ENCODE measurements at regions not wholly inside any gene's neighbourhood (a gene's known extent, or its start where the extent isn't known, plus 50 kb on each side); places are given as distances from the start of the nearest gene placed in this dataset.
"Not testable (repeated sequence)": the region's sequence is repeated elsewhere in the genome, so short reads cannot be mapped to it uniquely, and the experiment has no call there.

DNA sequence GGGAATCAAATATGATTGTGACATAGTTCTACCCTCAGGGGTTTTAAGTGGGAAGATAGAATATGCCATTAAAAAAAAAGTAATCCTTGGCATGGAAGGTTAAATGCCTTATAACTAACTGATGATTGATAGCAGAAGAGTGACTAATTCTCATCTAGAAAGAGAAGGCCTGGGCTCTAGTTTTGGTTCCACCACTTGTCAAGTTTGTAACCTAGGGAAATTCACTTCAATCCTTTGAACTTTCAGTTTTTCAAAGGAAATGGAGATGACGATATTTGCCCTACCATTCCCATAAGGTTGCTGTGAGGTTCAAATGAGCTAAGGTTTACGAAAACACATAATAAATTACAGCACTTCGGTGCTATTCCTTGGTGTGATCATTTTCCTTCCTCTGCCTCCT, 88.5 kb downstream of the GPR88 start:
- intact Hi-C loops (cut with DNase I) = no loop called here
- no peak for DNase-seq (ENCODE audit: missing footprints)
- ATAC-seq = no peak

DNA sequence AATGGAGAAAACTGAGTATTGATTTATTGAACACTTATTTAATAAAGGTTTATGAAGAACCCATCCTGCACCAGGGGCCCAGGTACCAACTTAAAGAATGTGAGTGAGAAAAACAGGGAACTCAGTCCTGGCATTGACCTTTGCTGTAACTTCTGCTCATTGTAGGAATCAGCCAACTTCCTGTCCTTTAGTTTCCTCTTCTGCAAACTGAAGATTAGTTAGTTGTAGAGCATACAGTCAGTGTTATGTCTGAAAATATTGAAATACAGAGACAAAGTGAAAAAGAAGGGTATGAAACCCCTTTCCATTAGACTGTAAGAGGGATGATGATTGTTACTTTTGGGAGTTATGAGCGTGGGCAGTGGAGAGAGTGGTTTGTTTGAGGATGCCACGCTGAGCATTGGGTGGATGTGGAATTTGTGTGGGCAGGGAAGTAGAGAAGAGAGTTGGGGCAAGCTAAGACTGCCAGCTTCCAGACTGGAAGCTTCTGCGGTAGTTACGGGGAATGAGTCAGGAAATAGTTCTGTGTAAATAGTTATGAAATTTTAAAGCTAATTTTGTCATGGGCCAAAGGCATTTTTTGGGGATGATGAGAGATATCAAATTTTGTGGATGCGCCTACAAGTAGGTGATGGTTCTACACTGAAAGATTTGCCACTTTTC, 89.2 kb downstream of the GPR88 start:
- no peak for ATAC-seq
- no peak for DNase-seq (ENCODE audit: missing footprints)
- intact Hi-C loops (cut with DNase I) = no loop called here

DNA sequence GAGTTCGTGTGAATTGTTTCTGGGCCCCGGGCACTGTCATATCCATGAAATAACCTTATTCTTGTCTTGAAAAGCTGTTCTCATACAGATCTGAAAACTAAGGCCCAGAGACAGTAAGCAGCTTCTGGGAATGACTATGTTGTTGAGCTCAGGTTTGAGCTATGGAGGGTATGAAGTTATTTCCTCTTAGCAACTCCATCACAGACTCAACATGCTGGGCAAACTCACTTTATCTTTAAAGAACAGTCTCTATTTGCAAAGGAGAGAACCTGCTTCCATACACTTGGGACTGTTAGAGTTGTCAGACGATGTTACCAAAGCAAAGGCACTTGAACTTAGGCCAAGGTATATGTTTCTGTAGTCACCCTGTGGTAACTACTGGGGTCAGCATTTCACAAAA, 90.0 kb downstream of the GPR88 start:
- no peak for ATAC-seq
- intact Hi-C loops (cut with DNase I) = no loop called here

DNA sequence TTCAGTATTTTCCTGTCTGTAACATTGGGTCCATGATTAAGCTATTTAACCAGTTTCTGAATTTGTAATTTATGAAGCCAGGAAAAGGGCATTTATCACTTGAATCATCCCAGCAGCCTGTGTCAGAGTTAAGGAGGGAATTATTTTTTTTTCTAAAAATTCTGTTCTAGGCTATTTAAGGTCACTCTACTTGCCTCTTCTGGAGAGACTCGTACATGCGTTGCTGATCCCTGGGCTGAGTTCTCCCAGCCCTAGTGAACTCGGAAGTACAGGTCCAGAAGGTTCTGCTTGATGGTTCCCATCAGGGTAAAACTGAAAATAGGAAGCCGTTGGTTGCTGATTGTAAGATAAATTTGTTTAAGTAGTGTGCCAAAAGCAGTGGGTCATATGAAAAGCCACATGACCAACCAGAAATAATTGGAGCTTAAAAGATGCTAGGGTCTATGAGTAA, 90.7 kb downstream of the GPR88 start:
- ATAC-seq (no peak), DNase-seq (ENCODE audit: missing footprints) (no peak)
- intact Hi-C loops (cut with DNase I) = no loop called here

More for the DNA sequence above, 90.0 kb downstream of the GPR88 start:
- no peak for DNase-seq (ENCODE audit: missing footprints)

DNA sequence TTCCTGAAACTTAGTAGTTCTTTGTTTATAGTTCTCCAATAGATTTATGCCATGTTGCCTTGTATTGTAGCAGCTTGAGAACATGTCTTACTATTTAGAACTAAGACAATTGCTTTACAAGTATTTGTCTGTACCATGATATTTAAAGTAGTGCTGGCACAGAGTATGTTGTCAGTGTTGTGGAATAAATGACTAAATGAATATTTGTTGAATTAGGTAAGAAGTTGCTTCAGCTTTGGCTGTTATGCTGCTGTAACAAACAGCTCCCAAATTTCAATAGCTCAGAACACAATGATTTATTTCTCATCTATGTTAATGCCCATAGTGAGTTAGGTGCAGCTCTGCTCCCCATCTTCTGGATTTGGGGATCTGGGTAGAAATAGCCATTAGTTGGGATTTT, 90.2 kb upstream of the VCAM1 start:
- DNase-seq (ENCODE audit: missing footprints) (no peak), ATAC-seq (peak; percentile 37)
- intact Hi-C loops (cut with DNase I) = no loop called here

DNA sequence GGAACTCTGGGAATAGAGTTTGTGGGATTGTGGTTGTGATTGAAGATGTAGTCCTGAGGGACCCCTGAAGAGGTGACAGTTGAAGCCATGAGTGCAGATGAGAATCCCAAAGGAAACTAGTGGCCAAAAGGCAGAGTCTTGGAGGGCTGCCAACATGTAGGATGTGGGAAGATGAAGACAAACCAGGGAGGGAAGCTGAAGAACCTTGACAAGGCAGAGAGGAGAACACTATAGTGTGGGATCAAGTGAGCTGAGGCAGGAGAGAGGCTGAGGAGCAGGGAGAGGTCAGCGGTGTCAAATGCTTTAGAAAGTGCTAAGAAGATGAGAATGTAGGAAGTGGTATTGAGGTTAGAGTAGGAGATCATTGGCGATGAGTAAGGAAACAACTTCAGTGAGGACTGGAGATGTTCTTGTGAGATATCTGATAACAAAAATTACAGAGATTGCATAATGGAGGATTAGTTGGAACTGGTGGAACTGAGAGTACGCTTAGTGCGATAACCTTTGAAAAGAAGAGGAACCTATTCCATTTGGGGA, 88.5 kb upstream of the VCAM1 start:
- intact Hi-C loops (cut with DNase I) = no loop called here
- DNase-seq (ENCODE audit: missing footprints) = no peak
- ATAC-seq = no peak

DNA sequence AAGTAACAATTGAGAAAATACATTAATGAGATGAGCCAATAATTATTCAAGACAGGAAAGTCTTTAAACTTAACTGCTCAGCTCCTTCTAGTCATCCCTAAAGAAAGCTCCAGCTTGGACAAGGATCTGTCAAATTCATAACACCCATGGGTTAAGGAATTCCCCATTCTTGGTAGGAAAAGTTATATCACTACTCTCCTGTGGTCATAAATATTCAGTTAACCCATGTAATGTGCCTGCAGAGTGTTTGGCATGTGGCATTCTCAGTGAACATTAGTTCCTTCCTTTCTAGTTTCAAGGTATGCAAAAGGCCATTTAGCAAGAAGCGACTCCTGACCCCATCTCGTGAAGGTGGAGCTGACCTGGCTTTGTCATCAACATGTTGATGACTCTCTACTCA, 76.7 kb upstream of the VCAM1 start:
- ATAC-seq (no peak), DNase-seq (ENCODE audit: missing footprints) (no peak)
- intact Hi-C loops (cut with DNase I) = no loop called here

DNA sequence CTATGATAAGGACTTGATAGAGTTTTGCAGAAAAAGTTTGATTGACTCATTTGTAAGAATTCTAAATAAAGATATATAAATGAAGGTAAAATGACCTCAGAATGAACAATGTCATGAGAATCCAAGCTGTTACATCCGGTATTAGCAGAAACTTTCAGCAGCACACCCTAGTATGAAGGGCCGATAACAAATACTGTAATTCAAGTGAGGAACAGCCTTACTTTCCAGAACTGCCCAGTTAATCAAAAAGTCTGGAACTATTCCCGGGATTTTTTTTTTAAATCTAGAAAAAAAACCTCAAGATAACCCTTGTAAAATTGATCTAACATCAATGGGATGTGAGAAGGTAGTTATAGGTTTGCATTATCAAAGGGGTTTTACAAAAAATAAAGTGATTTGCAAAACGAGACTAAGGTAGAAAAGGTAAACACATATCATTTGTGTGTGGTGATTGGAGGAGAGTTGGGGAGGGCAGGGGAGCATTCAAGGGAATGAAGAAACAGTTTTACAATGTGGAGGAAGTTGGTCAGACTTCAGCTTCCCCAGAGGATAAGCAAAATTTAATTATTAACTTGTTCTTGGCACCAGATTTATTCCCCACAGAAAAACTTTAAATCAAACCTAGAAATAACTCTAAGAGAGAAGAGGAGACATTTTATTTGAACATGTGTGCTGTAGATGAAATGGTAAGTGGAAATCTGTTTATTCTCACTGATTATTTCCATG, 75.9 kb upstream of the VCAM1 start:
- DNase-seq (ENCODE audit: missing footprints) (no peak), ATAC-seq (peak; percentile 62)
- intact Hi-C loops (cut with DNase I) = no loop called here

DNA sequence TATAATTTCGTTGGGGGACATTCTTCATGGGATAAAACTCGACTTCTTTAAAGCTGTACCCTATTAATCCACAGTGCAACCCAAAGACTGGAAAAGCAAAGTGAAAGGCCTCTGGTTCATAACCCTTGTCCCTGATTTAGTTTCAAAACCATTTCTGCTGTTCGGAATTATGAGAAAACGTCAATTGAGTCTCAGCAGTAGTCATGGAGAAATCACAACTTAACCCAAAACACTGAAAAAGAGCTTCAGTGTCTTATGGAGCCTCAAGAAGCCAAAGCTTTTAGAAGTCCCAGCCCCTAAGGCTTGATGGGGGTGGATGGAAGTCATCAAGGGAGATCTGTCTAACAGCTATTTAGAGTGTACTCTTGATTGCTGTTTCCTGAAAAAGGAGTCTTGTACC, 73.5 kb upstream of the VCAM1 start:
- no peak for ATAC-seq
- intact Hi-C loops (cut with DNase I) = no loop called here
- DNase-seq (ENCODE audit: missing footprints) = no peak

DNA sequence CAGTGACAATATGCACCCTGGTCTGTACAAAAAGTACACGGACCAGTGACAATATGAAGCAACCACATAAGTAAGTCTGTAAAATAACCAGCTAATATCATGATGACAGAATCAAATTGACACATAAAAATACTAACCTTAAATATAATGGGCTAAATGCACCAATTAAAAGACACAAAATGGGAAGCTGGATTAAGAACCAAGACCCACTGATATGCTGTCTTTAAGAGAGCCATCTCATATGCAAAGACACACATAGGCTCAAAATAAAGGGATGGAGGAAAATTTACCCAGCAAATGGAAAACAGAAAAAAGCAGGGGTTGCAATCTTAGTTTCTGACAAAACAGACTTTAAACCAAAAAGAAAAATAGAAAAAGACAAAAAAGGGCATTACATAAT, 70.4 kb upstream of the VCAM1 start:
- intact Hi-C loops (cut with DNase I) = no loop called here
- no peak for ATAC-seq
- DNase-seq (ENCODE audit: missing footprints) = no peak

DNA sequence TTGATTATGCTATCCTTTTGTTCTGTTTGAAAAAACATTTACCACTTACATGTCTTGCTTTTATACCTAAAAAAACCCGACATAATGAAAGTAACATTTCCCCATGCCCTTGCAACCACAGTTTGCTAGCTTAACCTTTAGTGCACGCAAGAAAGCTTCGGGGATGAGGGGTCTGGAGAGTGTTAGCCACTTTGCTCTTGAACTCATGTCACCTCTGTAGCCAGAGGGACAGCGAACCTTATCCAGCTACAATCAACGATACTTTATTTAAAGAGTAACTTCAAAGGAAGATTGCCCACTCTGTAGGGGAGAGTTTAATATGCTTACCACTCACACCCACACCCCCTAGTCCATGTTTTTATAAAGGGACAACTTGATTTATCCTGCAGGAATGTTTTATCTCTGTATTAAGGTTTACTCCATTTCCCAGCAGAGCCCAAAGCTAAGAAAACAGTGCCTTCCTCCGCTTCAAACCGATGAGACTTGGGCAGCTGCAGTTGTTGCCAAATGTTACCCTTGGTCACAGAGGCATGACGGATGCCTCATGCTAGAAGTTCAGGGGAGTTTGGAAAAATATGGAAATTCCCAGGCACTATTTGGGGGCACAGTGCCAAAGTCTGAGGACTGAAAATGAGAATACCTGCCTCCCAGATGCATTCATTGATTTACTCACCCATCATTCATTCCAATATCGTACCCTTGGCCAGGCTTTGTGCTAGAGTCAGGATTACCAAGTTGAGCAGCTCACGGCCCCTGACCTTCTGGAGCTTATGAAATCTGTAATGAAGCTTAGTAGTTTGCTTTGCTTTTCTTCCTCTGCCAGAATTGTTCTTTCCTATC, 61.4 kb upstream of the VCAM1 start:
- DNase-seq (ENCODE audit: missing footprints) = no peak
- intact Hi-C loops (cut with DNase I) = no loop called here
- no peak for ATAC-seq

DNA sequence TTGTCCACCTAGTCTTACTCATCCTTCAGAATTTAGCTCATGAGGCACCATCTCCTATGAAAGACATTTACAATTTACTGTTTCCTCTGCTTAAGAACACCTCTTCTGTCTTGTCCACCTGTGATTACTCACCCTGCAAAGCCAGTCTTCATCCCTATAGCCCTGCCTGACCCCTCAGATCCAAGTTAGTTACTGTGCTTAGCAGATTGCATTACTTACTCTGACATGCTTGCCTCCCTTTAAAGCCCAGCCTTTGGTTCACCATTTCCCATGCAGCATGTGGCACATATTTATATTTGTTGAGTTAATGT, 60.9 kb upstream of the VCAM1 start:
- intact Hi-C loops (cut with DNase I) = no loop called here
- ATAC-seq = no peak
- DNase-seq (ENCODE audit: missing footprints) = no peak

DNA sequence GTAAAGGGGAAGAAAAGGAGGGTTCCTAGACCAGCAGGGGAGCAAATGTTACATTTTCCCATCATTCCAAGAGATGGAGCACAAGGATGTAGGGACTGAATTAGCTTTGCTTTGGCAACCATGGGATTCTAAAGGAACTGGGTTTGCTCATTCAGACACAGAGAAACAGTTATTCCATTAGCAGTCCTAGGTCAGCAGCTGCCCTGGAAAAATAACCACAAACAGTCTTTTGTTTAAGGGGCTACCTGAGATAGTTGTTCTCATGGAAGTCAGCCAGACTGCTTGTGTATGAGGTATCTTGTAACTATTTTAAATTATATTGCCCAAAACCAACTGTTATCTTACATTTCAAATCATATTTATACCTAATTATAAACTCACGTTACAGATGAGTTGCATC, 58.4 kb upstream of the VCAM1 start:
- intact Hi-C loops (cut with DNase I) = no loop called here
- ATAC-seq (no peak), DNase-seq (ENCODE audit: missing footprints) (no peak)

DNA sequence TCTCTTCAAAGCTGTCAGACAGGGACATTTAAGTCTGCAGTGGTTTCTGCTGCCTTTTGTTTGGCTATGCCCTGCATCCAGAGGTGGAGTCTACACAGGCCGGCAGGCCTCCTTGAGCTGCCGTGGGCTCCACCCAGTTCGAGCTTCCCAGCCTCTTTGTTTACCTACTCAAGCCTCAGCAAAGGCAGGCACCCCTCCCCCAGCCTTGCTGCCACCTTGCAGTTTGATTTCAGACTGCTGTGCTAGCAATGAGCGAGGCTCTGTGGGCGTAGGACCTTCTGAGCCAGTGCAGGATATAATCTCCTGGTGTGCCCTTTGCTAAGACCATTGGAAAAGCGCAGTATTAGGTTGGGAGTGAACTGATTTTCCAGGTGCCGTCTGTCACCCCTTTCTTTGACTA, 51.0 kb upstream of the VCAM1 start:
- intact Hi-C loops (cut with DNase I); ATAC-seq; DNase-seq (ENCODE audit: missing footprints): not testable (repeated sequence)

Data from Right ventricle myocardium inferior (tissue), 1 donor.